ENCODE measurements at regions not wholly inside any gene's neighbourhood (a gene's known extent, or its start where the extent isn't known, plus 50 kb on each side); places are given as distances from the start of the nearest gene placed in this dataset.

- WGBS (ENCODE audit: insufficient coverage, insufficient read length): no CpG with 5 or more reads among the region's 7 CpGs
- no peak overlapping the region for H3K27ac ChIP-seq (ENCODE audit: low read length)
Observed at GRCh38 chr2:150234787-150235446, 252.6 kb downstream of the RND3 start.

GRCh38 chr2:150232871-150233270 is 254.6 kb downstream of the RND3 start:
- H3K27ac ChIP-seq (ENCODE audit: low read length): no peak overlapping the region
- no peaks in the 10 kb centered on the region for H3K9me3 ChIP-seq (ENCODE audit: control insufficient read depth, insufficient read depth, low read length)
- H3K4me3 ChIP-seq (ENCODE audit: low read length): no peak overlapping the region
- DNase-seq (ENCODE audit: low read depth, low spot score): no peak
- H3K36me3 ChIP-seq (ENCODE audit: control insufficient read depth, insufficient read depth, low read length): no peaks in the 10 kb centered on the region
- no peaks in the 10 kb centered on the region for H3K27me3 ChIP-seq (ENCODE audit: control insufficient read depth, insufficient read depth, low read length)
- H3K4me1 ChIP-seq (ENCODE audit: control insufficient read depth, insufficient read depth, low read length): no peaks in the 10 kb centered on the region

More at GRCh38 chr2:150234787-150235446, 252.6 kb downstream of the RND3 start:
- DNase-seq (ENCODE audit: low read depth, low spot score): no peak
- H3K27me3 ChIP-seq (ENCODE audit: control insufficient read depth, insufficient read depth, low read length): no peaks in the 10 kb centered on the region
- H3K4me3 ChIP-seq (ENCODE audit: low read length): no peak overlapping the region
- H3K4me1 ChIP-seq (ENCODE audit: control insufficient read depth, insufficient read depth, low read length): no peaks in the 10 kb centered on the region
- H3K9me3 ChIP-seq (ENCODE audit: control insufficient read depth, insufficient read depth, low read length): no peaks in the 10 kb centered on the region
- no peaks in the 10 kb centered on the region for H3K36me3 ChIP-seq (ENCODE audit: control insufficient read depth, insufficient read depth, low read length)

- H3K27ac ChIP-seq (ENCODE audit: low read length): no peak overlapping the region
- H3K9me3 ChIP-seq (ENCODE audit: control insufficient read depth, insufficient read depth, low read length): no peaks in the 10 kb centered on the region
- no peaks in the 10 kb centered on the region for H3K27me3 ChIP-seq (ENCODE audit: control insufficient read depth, insufficient read depth, low read length)
- H3K36me3 ChIP-seq (ENCODE audit: control insufficient read depth, insufficient read depth, low read length): no peaks in the 10 kb centered on the region
- WGBS (ENCODE audit: insufficient coverage, insufficient read length): no CpG with 5 or more reads among the region's 1 CpG
- no peak overlapping the region for H3K4me3 ChIP-seq (ENCODE audit: low read length)
- no peak for DNase-seq (ENCODE audit: low read depth, low spot score)
- no peaks in the 10 kb centered on the region for H3K4me1 ChIP-seq (ENCODE audit: control insufficient read depth, insufficient read depth, low read length)
Observed at GRCh38 chr2:150232321-150232720, 255.1 kb downstream of the RND3 start.

DNA sequence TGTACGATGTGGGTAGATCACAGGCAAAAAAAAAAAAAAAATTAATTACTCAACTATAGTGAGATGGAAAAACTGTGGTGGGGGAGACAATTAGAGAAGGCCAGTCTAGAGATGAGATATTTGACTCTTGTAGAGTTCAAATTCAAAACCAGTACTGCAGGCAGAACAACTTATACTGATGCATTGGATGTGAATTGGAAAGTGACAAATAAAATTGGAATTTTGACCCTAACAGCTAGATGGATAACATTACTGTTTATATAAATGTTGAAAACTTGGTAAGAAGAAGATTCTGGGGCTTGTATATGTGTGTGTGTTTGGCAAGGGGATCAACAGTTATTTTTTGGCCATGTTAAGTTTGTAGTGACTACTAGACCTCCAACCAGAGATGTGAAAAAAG is 256.9 kb downstream of the RND3 start:
- H3K27ac ChIP-seq (ENCODE audit: low read length): no peak overlapping the region
- H3K36me3 ChIP-seq (ENCODE audit: control insufficient read depth, insufficient read depth, low read length): no peaks in the 10 kb centered on the region
- WGBS (ENCODE audit: insufficient coverage, insufficient read length): no CpG with 5 or more reads among the region's 1 CpG

GRCh38 chr2:150230004-150230403 is 257.5 kb downstream of the RND3 start:
- no peak overlapping the region for H3K27ac ChIP-seq (ENCODE audit: low read length)
- DNase-seq (ENCODE audit: low read depth, low spot score): no peak
- no peaks in the 10 kb centered on the region for H3K4me1 ChIP-seq (ENCODE audit: control insufficient read depth, insufficient read depth, low read length)
- no peak overlapping the region for H3K4me3 ChIP-seq (ENCODE audit: low read length)
- no peaks in the 10 kb centered on the region for H3K36me3 ChIP-seq (ENCODE audit: control insufficient read depth, insufficient read depth, low read length)
- no CpG with 5 or more reads among the region's 1 CpG for WGBS (ENCODE audit: insufficient coverage, insufficient read length)
- no peaks in the 10 kb centered on the region for H3K27me3 ChIP-seq (ENCODE audit: control insufficient read depth, insufficient read depth, low read length)
- H3K9me3 ChIP-seq (ENCODE audit: control insufficient read depth, insufficient read depth, low read length): no peaks in the 10 kb centered on the region

More for the DNA sequence above, 256.9 kb downstream of the RND3 start:
- no peaks in the 10 kb centered on the region for H3K27me3 ChIP-seq (ENCODE audit: control insufficient read depth, insufficient read depth, low read length)
- no peaks in the 10 kb centered on the region for H3K4me1 ChIP-seq (ENCODE audit: control insufficient read depth, insufficient read depth, low read length)
- no peaks in the 10 kb centered on the region for H3K9me3 ChIP-seq (ENCODE audit: control insufficient read depth, insufficient read depth, low read length)
- DNase-seq (ENCODE audit: low read depth, low spot score): no peak
- no peak overlapping the region for H3K4me3 ChIP-seq (ENCODE audit: low read length)

GRCh38 chr2:150228936-150229335 is 258.5 kb downstream of the RND3 start:
- H3K36me3 ChIP-seq (ENCODE audit: control insufficient read depth, insufficient read depth, low read length): no peaks in the 10 kb centered on the region
- H3K27me3 ChIP-seq (ENCODE audit: control insufficient read depth, insufficient read depth, low read length): no peaks in the 10 kb centered on the region
- no CpG with 5 or more reads among the region's 1 CpG for WGBS (ENCODE audit: insufficient coverage, insufficient read length)
- no peak for DNase-seq (ENCODE audit: low read depth, low spot score)
- H3K9me3 ChIP-seq (ENCODE audit: control insufficient read depth, insufficient read depth, low read length): no peaks in the 10 kb centered on the region
- no peak overlapping the region for H3K4me3 ChIP-seq (ENCODE audit: low read length)
- H3K27ac ChIP-seq (ENCODE audit: low read length): no peak overlapping the region
- no peaks in the 10 kb centered on the region for H3K4me1 ChIP-seq (ENCODE audit: control insufficient read depth, insufficient read depth, low read length)

DNA sequence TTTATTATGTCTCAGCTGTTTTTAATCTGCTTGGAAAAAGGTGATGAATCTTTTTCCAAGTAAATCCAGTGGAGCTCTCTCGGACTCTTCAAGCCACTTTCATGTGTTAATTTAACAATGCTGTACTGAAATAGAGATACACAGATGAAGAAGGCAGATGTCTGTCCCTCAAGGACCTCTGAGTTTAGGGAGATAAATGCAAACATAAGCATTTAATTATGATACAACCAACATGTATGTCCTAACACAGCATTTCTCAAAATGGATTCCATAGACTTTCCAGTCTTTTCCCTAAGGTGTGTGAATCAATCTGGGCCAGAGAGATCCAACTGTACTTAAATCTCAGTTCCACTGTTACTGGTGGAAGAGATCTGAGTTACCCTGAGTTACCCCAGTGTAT is 262.4 kb downstream of the RND3 start:
- no peak overlapping the region for H3K27ac ChIP-seq (ENCODE audit: low read length)

DNA sequence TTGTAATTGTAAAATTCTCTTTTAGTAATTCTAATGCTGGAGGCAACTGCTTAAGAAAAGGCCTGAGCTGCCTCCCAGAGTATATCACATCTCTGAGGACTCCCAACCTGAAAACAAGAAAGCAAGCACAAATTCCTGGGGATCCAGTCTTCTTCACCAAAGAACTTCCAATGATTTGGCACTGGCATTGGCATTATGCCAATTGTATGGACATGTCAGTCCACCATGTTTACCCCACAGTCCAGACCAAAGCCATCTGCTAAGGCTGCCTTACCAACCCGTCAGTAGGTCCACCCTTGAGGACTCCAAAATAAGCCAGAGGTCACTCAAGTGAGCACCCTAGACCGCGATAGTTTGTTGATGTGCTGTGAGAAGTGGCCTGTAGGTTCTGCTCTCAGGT is 263.1 kb downstream of the RND3 start:
- Histone ChIP-seq H3K4me1 (ENCODE audit: control insufficient read depth, insufficient read depth, low read length) (no peaks in the 10 kb centered on the region), H3K27ac (ENCODE audit: low read length) (no peak overlapping the region), H3K9me3 (ENCODE audit: control insufficient read depth, insufficient read depth, low read length) (no peaks in the 10 kb centered on the region), H3K4me3 (ENCODE audit: low read length) (no peak overlapping the region), H3K27me3 (ENCODE audit: control insufficient read depth, insufficient read depth, low read length) (no peaks in the 10 kb centered on the region), H3K36me3 (ENCODE audit: control insufficient read depth, insufficient read depth, low read length) (no peaks in the 10 kb centered on the region)
- DNase-seq (ENCODE audit: low read depth, low spot score): no peak
- WGBS (ENCODE audit: insufficient coverage, insufficient read length): no CpG with 5 or more reads among the region's 3 CpGs

More for the DNA sequence above, 262.4 kb downstream of the RND3 start:
- no peaks in the 10 kb centered on the region for H3K9me3 ChIP-seq (ENCODE audit: control insufficient read depth, insufficient read depth, low read length)
- no peaks in the 10 kb centered on the region for H3K27me3 ChIP-seq (ENCODE audit: control insufficient read depth, insufficient read depth, low read length)
- no peaks in the 10 kb centered on the region for H3K4me1 ChIP-seq (ENCODE audit: control insufficient read depth, insufficient read depth, low read length)
- no peak overlapping the region for H3K4me3 ChIP-seq (ENCODE audit: low read length)
- no CpG with 5 or more reads among the region's 1 CpG for WGBS (ENCODE audit: insufficient coverage, insufficient read length)
- H3K36me3 ChIP-seq (ENCODE audit: control insufficient read depth, insufficient read depth, low read length): no peaks in the 10 kb centered on the region
- DNase-seq (ENCODE audit: low read depth, low spot score): no peak

GRCh38 chr2:150222942-150223341 is 264.5 kb downstream of the RND3 start:
- Histone ChIP-seq H3K4me1 (ENCODE audit: control insufficient read depth, insufficient read depth, low read length) (no peaks in the 10 kb centered on the region), H3K27ac (ENCODE audit: low read length) (no peak overlapping the region), H3K9me3 (ENCODE audit: control insufficient read depth, insufficient read depth, low read length) (no peaks in the 10 kb centered on the region), H3K4me3 (ENCODE audit: low read length) (no peak overlapping the region), H3K27me3 (ENCODE audit: control insufficient read depth, insufficient read depth, low read length) (no peaks in the 10 kb centered on the region), H3K36me3 (ENCODE audit: control insufficient read depth, insufficient read depth, low read length) (no peaks in the 10 kb centered on the region)
- WGBS (ENCODE audit: insufficient coverage, insufficient read length): no CpG with 5 or more reads among the region's 5 CpGs
- DNase-seq (ENCODE audit: low read depth, low spot score): no peak

DNA sequence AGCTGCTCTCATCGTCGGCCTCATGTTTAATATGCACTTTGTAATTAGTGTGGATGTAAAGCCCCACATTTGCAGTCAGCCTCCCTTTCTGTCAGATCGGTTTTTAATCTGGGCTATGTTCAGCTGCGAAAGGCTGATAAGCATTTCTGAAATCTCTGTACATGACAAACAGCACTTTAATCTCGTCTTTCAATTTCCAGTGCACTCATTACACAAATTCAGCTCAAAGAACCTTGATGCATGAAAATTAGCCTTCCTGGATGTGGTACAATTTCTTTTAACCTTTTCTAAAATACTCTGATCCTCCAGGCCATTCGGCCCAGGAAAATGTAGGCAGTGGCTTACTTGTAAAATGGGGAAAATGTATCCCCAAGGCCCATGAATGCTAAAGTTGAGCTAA is 265.1 kb downstream of the RND3 start:
- no peak for DNase-seq (ENCODE audit: low read depth, low spot score)
- Histone ChIP-seq H3K27ac (ENCODE audit: low read length) (no peak overlapping the region), H3K9me3 (ENCODE audit: control insufficient read depth, insufficient read depth, low read length) (no peaks in the 10 kb centered on the region), H3K4me3 (ENCODE audit: low read length) (no peak overlapping the region), H3K36me3 (ENCODE audit: control insufficient read depth, insufficient read depth, low read length) (no peaks in the 10 kb centered on the region), H3K4me1 (ENCODE audit: control insufficient read depth, insufficient read depth, low read length) (no peaks in the 10 kb centered on the region), H3K27me3 (ENCODE audit: control insufficient read depth, insufficient read depth, low read length) (no peaks in the 10 kb centered on the region)
- WGBS (ENCODE audit: insufficient coverage, insufficient read length): no CpG with 5 or more reads among the region's 6 CpGs

DNA sequence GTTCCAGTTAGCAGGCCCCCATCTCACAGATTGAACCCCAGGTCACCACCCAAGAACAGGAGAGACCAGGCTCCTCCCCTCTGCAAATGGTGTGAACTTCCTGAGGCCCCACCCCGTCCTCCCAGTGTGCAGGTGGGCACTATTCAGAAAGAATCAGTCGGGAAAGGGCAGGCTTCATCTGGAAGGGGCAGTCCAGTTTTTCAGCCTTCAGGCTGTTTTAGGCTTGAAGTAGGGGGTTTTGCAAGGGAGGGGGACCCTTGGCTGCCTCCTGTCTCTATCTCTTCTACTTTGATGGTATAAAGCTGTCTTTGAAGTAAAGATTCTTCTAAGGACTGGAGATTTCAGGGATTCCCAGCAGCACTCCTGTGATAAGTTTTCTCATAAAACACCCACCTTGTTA is 267.6 kb downstream of the RND3 start:
- Histone ChIP-seq H3K9me3 (ENCODE audit: control insufficient read depth, insufficient read depth, low read length) (no peaks in the 10 kb centered on the region), H3K36me3 (ENCODE audit: control insufficient read depth, insufficient read depth, low read length) (no peaks in the 10 kb centered on the region), H3K4me3 (ENCODE audit: low read length) (no peak overlapping the region), H3K4me1 (ENCODE audit: control insufficient read depth, insufficient read depth, low read length) (no peaks in the 10 kb centered on the region), H3K27ac (ENCODE audit: low read length) (no peak overlapping the region), H3K27me3 (ENCODE audit: control insufficient read depth, insufficient read depth, low read length) (no peaks in the 10 kb centered on the region)
- no peak for DNase-seq (ENCODE audit: low read depth, low spot score)
- no CpG with 5 or more reads among the region's 2 CpGs for WGBS (ENCODE audit: insufficient coverage, insufficient read length)
